Renal cortical epithelial cell (primary cell): ENCODE measurements at regions not wholly inside any gene's neighbourhood (a gene's known extent, or its start where the extent isn't known, plus 50 kb on each side); places are given as distances from the start of the nearest gene placed in this dataset.
"Not testable (repeated sequence)": the region's sequence is repeated elsewhere in the genome, so short reads cannot be mapped to it uniquely, and the experiment has no call there.

Experiments
- DNase-seq: peaks from one replicate; pipeline ENCODE4 v3.0.0-alpha.2; 2011; ENCODE audit warnings: low read depth

GRCh38 chr10:35794703-35795102, 152.6 kb upstream of the FZD8 start:
- DNase-seq: no peak

GRCh38 chr10:35792291-35792690, 150.2 kb upstream of the FZD8 start:
- DNase-seq: no peak

GRCh38 chr10:35789996-35790395, 147.9 kb upstream of the FZD8 start:
- DNase-seq: peak; percentile 68

- DNase-seq: no peak
These were observed 142.7 kb upstream of the FZD8 start for GRCh38 chr10:35784751-35785150.

- peak; percentile 93 for DNase-seq
These were observed 141.3 kb upstream of the FZD8 start for GRCh38 chr10:35783305-35783838.

GRCh38 chr10:35781643-35782035, 139.5 kb upstream of the FZD8 start:
- DNase-seq: no peak

GRCh38 chr10:35780970-35781642, 139.0 kb upstream of the FZD8 start:
- peak; percentile 44 for DNase-seq

GRCh38 chr10:35778306-35778705, 136.2 kb upstream of the FZD8 start:
- no peak for DNase-seq

- DNase-seq: not testable (repeated sequence)
These were observed 134.5 kb upstream of the FZD8 start for GRCh38 chr10:35776557-35776956.

- no peak for DNase-seq
These were observed 132.0 kb upstream of the FZD8 start for GRCh38 chr10:35774109-35774508.

GRCh38 chr10:35770817-35771355, 128.8 kb upstream of the FZD8 start:
- no peak for DNase-seq

- no peak for DNase-seq
These were observed 127.7 kb upstream of the FZD8 start for GRCh38 chr10:35769795-35770194.

GRCh38 chr10:35768731-35769130, 126.6 kb upstream of the FZD8 start:
- no peak for DNase-seq

GRCh38 chr10:35768011-35768410, 125.9 kb upstream of the FZD8 start:
- peak; percentile 31 for DNase-seq

- DNase-seq: no peak
These were observed 123.9 kb upstream of the FZD8 start for GRCh38 chr10:35765996-35766395.

GRCh38 chr10:35765066-35765527, 123.0 kb upstream of the FZD8 start:
- DNase-seq: no peak

- DNase-seq: no peak
These were observed 120.4 kb upstream of the FZD8 start for GRCh38 chr10:35762311-35763030.

- no peak for DNase-seq
These were observed 116.0 kb upstream of the FZD8 start for GRCh38 chr10:35758076-35758475.

- DNase-seq: no peak
These were observed 112.4 kb upstream of the FZD8 start for GRCh38 chr10:35754519-35754918.

- DNase-seq: peak; percentile 65
These were observed 110.7 kb upstream of the FZD8 start for GRCh38 chr10:35752469-35753461.

GRCh38 chr10:35751347-35751746, 109.3 kb upstream of the FZD8 start:
- DNase-seq: no peak

GRCh38 chr10:35749230-35749629, 107.1 kb upstream of the FZD8 start:
- no peak for DNase-seq
